HG02840 (cell line): ENCODE measurements at regions not wholly inside any gene's neighbourhood (a gene's known extent, or its start where the extent isn't known, plus 50 kb on each side); places are given as distances from the start of the nearest gene placed in this dataset.

Experiments used
- ATAC-seq: cut with Tn5 transposase; IDR thresholded peaks from one replicate; pipeline ENCODE4 v1.9.1; 2021; ENCODE audit warnings: mild to moderate bottlenecking, moderate library complexity, moderate number of reproducible peaks; ENCODE audit not compliant: unreplicated experiment, low FRiP score

DNA sequence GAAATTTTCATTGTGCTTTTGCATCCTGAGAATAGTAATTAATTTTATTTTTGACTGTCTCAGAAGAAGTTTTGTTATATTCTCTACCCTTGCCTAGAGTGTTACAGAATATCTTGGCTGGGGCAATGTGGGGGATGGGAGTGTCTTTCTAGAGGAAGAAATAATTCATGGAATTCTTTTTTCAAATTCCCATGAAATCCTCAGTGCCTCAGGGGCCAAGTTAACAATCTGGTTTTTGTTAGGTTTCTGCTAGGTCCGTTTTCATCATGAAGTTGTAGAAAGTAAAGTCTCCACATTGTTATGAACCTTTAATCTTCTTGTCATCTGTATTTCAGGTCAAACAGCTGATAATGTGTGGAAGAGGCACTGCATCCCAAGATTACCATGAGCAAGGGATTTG lies 145.6 kb upstream of the GYPC start:
- ATAC-seq, result no peak

DNA sequence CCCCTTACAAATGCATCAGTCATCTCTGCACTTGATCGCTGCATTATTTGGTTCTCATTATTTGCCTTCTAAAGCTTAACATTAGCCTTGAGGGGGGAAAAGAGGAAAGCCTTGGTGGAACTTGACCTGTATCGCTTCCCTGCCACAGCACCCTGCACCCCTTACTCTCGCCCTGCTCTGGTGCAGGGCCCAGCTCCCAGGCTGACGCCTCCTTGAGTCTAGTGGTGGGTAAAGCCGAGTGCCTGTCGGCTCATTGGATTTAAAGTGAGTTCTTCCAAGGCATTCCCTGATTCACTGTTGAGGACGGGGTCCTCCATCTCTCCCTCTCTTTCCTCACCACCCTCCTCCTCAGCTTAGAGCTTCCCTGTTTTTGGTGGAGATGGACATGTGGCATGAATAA lies 145.0 kb upstream of the GYPC start:
- no peak for ATAC-seq

DNA sequence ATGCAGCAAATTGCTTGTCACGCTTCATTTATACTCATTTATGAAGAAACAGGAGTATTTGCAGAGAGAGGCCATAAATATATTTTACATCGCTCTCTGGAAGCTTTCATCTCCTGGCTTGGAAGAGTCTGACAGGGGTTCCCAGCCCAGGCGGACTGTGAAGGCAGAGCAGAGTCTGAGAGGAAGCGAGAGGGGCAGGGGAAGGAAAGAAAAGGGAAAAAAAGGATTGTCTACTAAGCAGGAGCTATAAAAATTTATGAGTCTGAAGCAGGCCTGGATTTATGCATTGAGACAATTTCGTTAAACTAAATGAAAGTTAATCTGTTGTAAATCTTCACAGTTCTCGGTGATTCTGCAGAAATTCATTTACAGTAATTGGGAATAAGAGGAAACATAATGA lies 143.9 kb upstream of the GYPC start:
- no peak for ATAC-seq

DNA sequence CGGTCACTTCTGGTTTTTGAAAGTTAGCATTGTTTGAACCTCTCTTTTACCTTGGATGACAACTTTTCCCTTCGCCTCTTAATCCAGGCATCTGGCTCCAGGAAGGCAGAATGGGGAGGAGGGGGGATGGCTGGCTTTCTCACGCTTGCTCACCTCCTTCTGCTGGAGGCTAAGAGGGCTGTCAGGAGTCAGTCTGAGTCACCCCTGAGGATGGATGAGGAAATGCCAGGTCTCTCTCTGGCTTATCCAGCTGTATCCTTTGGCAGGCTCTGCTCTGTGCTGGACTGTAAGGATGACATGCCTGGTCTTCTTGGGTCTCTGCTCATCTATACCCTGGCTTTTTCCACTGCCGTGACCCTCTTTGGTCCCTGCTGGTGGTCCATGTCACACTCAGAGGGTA lies 142.9 kb upstream of the GYPC start:
- ATAC-seq, result no peak

DNA sequence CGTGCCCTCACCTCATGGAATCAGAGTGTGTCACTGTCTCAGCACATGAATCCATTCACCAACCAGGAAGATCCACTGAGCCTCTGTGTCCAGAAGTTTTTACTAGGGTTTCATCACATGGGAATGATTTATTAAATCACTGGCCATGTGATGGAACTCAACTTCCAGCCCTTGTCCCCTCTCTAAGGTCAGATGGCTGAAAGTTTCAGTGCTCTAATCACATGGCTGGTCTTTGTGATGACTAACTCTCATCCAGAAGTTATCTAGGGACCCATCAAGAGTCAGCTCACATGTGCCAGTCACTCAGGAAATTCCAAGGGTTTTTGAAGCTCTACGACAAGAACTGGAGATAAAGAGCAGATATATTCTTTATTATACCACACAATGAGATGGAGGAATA lies 140.5 kb upstream of the GYPC start:
- no peak for ATAC-seq

DNA sequence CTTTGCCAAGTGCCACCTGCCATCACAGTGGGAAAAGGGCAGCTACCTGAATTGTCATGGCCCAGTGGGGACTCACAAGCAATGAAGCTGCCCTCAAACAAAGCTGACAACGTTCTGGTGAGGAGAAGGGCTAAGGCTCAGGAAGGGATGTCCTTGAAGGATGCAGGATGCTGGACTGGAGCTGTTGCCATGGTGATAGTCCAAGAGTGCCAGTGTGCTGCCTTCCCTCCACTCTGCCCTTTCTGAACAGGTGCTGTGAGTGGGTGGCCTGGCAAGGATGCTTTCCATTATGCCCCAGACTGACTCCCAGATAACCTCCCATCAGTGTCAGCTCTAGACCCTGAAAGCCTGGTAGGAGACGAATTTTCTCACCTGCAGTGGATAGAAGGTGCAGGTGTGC lies 137.8 kb upstream of the GYPC start:
- ATAC-seq, result no peak

DNA sequence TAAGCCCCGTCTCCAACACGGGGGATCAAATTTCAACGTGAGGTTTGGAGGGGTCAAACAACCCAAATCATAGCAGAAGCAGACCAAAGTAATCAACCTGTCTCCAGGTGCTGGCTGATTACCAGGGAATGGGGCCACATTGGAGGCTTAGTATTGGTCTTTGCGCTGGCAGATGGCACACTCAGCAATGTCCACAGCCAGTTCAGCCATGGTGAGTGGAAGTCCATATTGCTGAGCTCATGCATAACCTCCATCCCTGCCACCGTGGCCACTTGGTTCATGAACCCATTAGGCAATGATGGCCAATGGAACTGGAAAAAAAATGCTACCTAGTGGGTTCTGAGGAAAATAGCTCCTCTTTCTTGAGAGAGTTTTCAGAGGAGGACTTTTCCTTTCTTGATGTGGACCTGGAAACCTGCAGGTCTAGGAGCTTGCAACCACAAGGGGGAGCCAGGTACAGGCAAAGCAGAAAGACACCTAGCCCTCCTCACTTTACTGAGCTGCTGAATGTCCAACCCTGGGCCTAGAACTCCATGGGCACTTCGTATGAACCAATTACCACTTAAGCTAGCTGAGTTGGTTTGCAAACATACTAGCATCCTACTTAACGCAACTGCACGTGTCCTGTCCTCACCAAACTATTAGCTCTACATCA lies 128.0 kb upstream of the GYPC start:
- ATAC-seq, result peak; percentile 65

DNA sequence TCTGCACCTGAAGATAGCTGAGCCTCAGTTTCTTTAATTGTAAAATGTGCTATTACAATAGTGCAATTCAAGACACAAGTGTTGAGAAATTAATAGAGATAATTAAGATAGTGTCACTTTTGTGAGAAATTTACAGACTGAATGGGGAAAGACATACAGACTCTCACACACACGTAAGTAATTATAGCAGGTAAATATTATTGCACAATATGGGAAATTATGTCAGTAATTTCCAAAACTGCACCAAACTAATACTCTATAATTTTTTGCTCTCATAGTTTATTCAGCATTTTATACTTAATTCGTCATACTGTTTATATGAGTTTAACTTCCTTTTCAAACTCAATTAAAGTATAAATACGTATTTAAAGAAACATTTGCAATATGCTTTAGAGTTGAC lies 124.9 kb upstream of the GYPC start:
- ATAC-seq, result no peak

DNA sequence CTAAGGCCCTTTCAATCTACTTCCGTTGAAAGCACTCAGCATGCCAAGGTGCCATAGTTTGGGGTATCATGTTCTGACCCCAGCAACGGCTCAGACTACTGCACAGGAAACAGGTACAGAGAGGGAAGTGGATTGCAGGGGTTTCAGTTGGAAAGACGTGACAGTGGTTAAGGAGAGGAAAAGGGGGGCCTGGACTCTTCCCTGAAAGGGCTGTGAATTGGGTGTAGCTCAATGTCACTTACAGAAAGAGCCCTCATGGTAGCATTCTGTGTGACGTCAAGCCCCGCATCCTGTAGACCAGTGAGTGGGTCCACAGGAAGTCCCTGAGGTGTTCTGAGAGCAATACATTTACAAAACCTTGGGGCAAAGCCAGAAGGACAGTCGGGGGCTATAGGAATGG lies 121.5 kb upstream of the GYPC start:
- no peak for ATAC-seq

DNA sequence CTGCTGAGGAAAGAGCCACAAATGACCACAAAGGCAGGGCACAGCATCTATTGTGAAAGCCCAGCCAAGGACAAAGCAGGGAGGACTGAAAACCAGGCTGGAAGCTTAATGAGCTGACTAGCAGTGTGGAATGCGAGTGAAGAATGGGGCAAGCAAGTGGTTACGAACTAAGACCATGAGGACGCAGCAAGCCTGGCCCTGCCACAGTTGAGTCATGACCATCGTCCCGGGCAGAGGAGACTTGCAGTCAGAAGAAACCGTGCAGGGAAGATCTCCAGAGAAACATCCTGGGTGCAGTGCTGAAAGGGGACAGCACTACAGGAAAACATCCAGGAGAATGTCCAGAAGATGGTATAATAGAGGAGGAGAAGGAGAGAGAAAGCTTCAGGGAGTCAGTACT lies 120.5 kb upstream of the GYPC start:
- no peak for ATAC-seq

DNA sequence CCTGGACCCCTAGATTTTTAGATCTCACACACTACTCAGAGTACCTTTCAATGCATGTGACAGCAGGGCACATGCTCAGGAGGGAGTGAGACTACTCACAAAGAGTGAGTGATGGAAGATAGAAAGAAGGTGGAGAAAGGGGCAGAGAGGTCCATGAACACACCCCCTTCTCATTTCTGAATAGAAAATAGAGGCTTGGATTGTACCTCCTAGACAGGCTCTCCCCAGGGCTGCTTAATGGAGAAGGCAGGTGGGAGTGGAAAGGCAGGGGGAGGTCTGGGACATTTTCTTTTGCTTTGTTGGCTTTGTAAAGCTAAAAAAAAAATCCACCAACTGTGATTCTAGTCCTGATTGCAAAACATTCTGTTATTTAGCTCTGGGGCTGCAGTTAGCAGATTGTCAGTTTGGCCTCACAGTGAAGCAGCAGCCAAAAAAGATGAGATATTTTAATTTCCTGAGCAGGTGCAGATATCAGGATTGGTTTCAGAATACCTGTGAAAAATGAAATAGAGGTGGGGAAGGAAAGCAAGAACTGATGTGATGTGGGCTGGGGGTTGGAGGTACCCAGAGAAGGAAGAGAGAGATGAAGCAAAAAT lies 119.3 kb upstream of the GYPC start:
- no peak for ATAC-seq

DNA sequence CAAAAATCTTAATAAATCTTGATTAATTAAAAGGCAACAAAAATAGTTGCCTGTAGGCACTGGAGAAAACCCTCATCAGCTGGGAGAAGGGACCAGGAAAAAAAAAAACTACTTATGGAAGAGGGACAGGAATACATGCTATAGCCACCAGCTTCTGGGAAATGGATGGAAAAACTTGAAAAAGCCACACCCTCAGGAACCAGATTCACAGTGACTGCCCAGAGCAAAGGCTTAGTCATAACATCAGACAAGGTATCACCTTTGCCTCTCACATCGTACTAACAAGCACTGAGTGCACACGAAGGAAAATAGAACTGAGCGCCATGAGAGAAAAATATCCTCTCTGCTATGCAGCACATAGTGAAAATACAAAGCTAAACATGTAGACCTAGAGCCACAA lies 116.9 kb upstream of the GYPC start:
- ATAC-seq, result no peak

DNA sequence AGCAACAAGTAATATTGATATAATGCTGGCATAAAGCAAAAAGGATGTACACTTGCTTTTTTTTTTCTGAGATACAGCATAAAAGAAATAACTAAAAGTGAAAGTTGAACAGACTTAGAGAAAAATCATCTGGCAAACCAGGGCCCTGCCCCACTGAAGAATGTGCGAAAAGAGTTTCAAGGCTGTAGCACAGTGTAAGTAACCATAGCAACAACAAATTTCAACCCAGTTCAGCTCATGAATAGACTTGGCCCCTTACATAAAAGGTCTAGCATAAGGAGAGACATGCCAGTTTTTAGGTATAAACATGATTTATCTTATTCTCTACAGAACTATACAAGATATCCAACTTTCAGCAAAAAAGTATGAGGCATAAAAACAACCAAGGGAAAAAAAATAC lies 113.7 kb upstream of the GYPC start:
- ATAC-seq, result no peak

DNA sequence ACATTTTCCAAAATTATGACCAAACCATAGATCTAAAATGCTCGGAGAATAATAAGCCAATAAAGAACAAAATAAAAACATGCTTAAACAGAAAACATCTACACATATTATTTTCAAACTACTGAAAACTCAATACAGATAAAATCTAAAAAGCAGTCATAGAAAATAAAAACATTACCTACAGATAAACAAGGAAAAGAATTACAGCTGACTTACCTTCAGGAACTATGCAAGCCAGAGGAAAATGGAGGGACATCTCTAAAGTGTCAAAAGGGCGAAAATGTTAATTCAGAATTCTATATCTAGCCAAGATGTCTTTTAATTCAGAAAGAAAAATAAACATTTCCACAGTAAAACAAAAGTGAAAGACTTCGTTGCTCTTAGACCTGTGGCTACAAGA lies 112.9 kb upstream of the GYPC start:
- no peak for ATAC-seq

DNA sequence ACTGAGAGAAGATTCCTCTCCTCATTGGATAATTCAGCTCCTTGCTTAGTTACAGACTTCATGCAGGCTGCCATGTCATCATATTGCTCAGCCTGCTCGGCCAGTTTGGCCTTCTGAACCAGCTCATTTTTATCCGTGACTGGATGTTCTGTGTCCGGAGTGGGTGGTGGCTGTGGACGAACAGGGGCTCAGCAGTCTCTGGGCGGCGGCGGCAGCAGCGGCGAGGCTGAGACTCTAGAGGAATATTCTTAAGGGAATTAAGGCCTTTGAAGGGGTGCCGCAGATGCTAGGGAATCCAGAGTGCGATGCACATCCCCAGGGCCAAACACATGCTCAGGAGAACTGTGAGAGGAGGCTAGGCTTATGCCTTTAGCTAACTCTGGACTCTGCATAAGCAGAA lies 97.9 kb upstream of the GYPC start:
- no peak for ATAC-seq

DNA sequence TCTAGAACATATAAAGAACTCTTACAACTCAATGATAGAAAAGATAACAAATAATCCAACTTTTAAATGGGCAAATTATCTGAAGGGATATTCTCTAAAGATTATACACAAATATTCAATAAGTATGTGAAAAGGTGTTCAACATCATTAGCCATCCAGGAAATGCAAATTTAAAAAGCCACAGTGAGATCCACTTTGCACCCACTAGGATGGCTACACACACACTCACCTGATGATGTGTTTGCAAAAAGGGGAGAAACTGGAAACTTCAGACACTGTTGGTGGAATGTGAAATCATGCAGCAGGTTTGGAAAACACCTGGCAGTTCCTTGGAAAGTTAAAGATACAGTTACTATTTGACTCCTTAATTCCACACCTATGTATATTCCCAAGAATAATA lies 87.2 kb upstream of the GYPC start:
- no peak for ATAC-seq

DNA sequence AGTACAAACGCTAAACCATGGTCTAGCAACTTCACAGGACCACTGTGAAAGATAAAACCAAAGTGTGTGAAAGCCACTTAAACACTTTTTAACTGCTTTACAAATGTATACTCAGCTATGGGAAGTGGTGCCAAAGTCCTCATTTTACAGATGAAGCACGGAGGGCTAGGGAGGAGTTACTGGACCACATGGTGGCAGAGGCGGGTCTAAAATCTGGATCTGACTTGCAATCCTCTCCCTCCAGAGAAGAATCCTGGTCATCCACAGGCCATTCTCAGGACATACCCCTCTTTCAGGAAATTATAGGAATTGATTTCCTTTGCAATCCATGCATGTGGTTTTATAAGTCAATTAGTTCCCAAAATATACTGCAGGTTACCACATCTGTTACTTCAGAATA lies 84.6 kb upstream of the GYPC start:
- ATAC-seq, result no peak

DNA sequence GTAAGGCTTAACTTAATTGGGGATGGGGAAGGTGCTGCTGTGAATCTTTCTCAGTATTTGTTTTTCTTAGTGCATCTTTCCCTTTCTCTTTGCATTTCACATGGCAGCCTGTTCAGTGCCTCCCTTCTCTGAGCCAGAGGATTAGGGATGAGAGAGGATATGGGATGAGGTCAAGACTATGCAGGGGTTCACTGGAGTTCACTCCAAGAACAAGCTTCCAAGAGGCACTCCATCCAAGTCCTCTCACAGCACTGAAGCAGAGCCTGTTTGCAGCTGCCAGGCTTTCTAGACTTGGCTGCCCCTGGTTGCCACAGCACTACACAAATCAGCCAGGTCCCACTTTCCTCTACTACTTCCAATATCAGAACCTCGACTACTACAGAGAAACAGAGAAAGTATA lies 80.3 kb upstream of the GYPC start:
- ATAC-seq, result no peak

DNA sequence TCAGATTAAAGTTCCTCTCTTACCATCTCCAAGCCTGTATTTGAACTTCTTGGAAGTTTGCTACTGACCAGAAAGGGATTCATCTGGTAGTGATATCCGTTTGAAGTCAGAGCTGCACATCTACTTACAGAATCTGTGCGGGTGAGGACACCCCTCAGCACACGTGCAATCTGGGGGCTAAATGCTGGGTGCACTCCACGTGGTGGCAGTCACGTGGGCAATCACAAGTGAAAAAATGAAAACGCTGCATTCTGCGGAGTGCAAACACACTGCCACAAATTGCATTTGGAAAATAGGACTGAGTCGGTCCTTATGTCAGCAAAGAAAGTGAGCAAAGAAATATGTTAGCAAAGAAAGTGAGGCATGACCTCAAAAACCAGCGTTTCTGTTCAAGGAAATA lies 76.1 kb upstream of the GYPC start:
- ATAC-seq, result no peak

DNA sequence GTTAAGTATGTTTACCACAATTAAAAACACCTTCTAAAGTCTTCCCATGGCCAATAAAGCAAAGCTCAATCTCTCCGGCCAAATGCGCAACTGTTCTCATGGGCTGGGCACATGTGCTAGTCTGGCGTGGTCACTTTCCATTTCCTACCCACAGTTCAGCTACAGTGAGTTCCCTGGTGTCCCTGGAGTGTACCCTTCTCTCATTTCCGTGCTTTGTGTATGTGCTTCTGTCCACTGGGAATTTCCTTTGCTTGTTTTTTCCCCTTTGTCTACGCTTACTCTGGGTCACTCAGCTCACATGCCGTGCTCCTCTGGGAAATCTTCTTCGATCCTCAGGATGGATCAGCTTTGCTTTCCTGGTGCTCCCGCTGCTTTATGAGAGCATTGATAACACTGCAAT lies 69.6 kb upstream of the GYPC start:
- ATAC-seq, result no peak

DNA sequence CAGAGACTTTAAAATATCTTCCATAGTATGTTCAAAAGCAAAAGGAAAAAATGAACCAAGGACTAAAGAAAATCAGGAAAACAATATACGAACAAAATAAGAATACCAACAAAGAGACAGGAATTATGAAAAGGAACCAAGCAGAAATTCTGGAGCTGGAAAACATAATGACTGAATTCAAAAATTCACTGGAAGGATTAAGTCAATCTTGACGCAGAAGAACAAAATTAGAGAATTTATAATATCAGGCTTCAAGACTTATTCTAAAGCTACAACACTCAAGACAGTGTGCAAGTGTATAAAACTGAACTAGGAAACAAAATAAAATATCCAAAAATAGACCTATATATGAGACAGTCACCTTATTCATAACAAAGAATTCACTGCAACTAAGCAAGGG lies 56.9 kb upstream of the GYPC start:
- ATAC-seq, result no peak

DNA sequence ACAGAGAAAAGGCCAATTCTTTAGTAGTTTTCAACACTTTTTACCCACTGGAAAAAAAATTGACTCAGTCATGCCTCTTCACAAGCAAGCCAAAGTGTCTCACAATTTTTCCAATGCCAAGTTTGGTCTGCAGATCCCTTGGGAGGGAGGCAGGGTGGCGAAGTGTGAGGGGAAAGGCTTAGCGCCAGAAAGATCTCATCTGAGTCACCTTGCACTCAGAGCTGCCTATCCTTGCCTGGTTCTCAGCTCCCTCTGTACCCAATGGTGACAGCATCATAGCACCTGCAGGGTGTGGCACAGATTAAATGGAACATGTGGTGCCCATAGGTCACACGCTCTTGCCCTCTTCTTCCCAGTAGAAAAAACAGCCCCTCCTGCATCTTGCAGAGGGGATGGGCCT lies 55.2 kb upstream of the GYPC start:
- ATAC-seq, result no peak

DNA sequence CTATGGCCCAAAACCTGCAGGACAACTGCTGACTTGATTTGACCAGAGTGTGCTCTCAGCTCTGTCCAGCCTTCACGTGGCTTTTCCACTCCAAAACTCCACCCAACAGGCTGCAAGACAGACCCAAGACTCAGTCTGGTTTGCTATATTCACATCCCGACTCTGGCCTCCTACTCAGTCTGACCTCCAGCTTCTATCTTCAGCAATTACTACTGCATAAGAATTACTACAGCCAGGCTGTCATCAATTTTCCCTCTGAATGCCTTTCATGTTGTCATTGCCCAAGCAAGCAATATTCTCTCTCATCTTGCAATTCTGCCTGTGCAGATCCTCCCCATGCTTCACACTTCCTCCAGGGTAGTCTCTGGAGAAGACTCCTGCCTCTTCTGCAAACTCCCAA lies 53.6 kb upstream of the GYPC start:
- no peak for ATAC-seq
